NAMALWA (cell line): ENCODE measurements at regions not wholly inside any gene's neighbourhood (a gene's known extent, or its start where the extent isn't known, plus 50 kb on each side); places are given as distances from the start of the nearest gene placed in this dataset.

ENCODE experiments used
- DNase-seq: peaks from one replicate; pipeline ENCODE4 v3.0.0-alpha.2; 2015; ENCODE audit warnings: low spot score

- DNase-seq = no peak
Measured at GRCh38 chrX:82087699-82088098, 885.8 kb downstream of the SH3BGRL start.

GRCh38 chrX:82092307-82092706 is 890.4 kb downstream of the SH3BGRL start:
- no peak for DNase-seq

- no peak for DNase-seq
Measured at GRCh38 chrX:82125103-82125502, 923.2 kb downstream of the SH3BGRL start.

- peak; percentile 0 for DNase-seq
Measured at GRCh38 chrX:82127228-82128123, 925.6 kb downstream of the SH3BGRL start.

GRCh38 chrX:82134378-82134777 is 932.5 kb downstream of the SH3BGRL start:
- no peak for DNase-seq

- DNase-seq = no peak
Measured at GRCh38 chrX:82141942-82142341, 940.0 kb downstream of the SH3BGRL start.

GRCh38 chrX:82161195-82161594 is 959.3 kb downstream of the SH3BGRL start:
- DNase-seq = no peak

GRCh38 chrX:82163701-82164100 is 961.8 kb downstream of the SH3BGRL start:
- DNase-seq = no peak

- DNase-seq = no peak
Measured at GRCh38 chrX:82196866-82197265, 995.0 kb downstream of the SH3BGRL start.

- no peak for DNase-seq
Measured at GRCh38 chrX:82208975-82209374, 1007.1 kb downstream of the SH3BGRL start.

GRCh38 chrX:82218361-82218760 is 1016.5 kb downstream of the SH3BGRL start:
- peak; percentile 63 for DNase-seq

- DNase-seq = no peak
Measured at GRCh38 chrX:82219129-82219528, 1017.2 kb downstream of the SH3BGRL start.

GRCh38 chrX:82224961-82225360 is 1023.1 kb downstream of the SH3BGRL start:
- DNase-seq = no peak

GRCh38 chrX:82230013-82230412 is 1028.1 kb downstream of the SH3BGRL start:
- DNase-seq = peak; percentile 2

- no peak for DNase-seq
Measured at GRCh38 chrX:82232679-82233078, 1030.8 kb downstream of the SH3BGRL start.

- no peak for DNase-seq
Measured at GRCh38 chrX:82237328-82237727, 1035.4 kb downstream of the SH3BGRL start.
